OCI-LY3 (cell line): ENCODE measurements at regions not wholly inside any gene's neighbourhood (a gene's known extent, or its start where the extent isn't known, plus 50 kb on each side); places are given as distances from the start of the nearest gene placed in this dataset.

Experiments
- EZH2phosphoT487 ChIP-seq: fragments of 200-600 bp; shearing (Covaris generic); IDR thresholded peaks from 2 replicates; pipeline ENCODE4 v1.6.1; 2018; ENCODE audit warnings: antibody characterized with exemption, mixed run types, low read depth
- TF ChIP-seq, protein P1 (sequence below): fragments of 200-600, 300-600 bp; sonication (generic); IDR thresholded peaks from 2 replicates; pipeline ENCODE4 v1.5.1; 2014; ENCODE audit warnings: antibody characterized with exemption, low read length, low read depth

- TF ChIP-seq, protein P1, sequence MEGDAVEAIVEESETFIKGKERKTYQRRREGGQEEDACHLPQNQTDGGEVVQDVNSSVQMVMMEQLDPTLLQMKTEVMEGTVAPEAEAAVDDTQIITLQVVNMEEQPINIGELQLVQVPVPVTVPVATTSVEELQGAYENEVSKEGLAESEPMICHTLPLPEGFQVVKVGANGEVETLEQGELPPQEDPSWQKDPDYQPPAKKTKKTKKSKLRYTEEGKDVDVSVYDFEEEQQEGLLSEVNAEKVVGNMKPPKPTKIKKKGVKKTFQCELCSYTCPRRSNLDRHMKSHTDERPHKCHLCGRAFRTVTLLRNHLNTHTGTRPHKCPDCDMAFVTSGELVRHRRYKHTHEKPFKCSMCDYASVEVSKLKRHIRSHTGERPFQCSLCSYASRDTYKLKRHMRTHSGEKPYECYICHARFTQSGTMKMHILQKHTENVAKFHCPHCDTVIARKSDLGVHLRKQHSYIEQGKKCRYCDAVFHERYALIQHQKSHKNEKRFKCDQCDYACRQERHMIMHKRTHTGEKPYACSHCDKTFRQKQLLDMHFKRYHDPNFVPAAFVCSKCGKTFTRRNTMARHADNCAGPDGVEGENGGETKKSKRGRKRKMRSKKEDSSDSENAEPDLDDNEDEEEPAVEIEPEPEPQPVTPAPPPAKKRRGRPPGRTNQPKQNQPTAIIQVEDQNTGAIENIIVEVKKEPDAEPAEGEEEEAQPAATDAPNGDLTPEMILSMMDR = no peak
- TF ChIP-seq EZH2phosphoT487 = no peak
Measured at GRCh38 chr18:30763902-30764350, 278.6 kb downstream of the DSC3 start.
